ENCODE measurements at regions not wholly inside any gene's neighbourhood (a gene's known extent, or its start where the extent isn't known, plus 50 kb on each side); places are given as distances from the start of the nearest gene placed in this dataset.

DNA sequence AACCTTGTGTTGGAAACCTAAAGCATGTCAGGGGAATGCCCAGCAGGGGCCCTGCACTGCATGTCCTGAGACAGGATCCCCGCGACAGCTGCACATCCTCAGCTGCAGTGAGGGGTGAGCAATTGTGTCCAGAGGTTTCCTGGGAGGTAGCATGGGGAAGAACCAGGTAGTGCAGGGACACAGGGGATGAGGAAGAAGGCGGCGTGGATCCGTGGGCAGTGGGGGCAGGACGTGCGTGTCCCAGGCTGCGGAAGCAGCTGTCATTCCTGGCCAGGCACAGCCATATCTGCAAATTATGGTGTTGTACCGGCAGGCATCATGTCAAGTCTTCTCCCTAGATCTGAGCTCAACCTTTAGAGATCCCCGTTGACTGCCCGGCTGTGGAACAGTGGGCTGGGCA is 238.2 kb upstream of the MYT1L start:
- DNase-seq (ENCODE audit: low read depth): no peak

DNA sequence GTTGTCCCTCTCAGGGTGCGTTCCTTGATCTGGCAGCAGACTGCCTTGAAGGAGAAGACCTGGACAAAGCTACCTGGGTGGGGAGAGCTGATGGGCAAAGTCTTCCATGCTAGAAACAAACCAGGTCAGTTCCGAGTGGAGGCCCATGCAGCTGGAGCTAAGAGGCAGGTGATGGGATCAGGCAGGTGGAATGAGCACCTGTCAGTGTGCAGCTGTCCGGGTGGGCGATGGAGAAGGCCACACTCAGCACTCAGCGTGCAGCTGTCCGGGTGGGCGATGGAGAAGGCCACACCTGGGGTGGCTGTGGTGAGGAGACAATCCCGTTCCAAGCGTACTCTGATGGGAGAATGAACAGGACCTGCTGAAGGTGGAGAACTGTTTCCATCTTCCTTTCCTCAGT is 237.3 kb upstream of the MYT1L start:
- no peak for DNase-seq (ENCODE audit: low read depth)

DNA sequence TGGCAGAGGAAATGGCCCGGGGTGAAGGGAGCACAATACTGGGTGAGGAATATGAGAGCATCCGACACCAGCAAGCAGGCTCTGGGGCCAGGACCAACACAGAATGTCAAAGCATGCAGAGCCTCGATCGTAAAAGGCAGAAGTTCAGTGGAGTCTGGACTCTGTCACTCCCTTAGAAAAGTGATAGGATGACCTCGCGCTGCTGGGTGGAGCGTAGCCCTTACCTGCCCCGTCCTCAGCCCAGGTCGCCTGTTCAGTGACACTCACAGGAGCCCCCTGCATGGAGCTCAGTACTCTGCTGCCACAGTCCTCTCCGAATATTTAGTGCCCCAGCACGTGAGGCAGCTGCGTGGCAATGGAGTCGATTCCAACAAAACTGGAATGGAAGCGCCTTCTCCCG is 236.7 kb upstream of the MYT1L start:
- DNase-seq (ENCODE audit: low read depth): no peak

DNA sequence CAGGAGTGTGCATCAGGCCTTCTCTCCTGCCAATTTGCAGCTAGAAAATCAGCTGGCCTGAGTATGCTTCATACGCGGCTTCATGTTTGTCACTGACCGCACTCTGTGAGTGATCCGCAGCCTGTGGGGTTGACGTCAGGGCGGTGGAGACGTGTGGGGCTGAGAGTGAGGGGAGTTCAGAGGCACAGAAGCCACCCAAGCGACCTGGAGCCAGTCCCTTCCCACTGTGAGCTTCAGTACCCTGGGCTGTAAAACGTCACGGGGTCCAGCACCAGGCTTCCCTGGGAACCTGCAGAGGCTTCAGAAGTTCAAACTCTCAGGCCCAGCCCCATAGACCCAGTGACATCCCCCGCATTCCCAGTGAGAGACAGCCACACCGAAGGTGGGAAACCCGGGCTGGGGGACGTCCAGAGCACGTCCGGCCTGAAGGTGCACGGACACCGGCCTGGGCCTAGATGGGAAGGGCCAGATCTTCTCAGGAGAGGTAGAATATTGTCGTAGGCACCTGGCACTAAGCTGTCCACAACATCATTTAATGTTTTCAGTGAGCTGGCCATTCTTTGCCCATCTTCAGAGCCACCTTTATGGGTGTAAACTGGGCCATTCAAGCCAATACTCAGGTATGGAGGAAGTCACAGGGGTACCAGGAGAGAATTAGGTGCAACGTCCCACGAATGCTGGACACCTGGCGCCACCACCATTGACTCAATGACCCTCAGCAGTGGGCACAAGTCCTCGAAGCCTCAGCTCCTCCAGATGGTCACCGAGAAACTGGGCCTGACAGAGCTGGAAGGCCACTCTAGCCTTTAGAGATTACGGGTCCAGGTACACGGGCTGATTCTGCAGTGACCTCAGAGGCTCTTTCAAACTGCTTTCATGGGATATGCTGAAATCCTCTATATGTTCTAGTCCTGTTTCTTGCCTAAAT is 235.6 kb upstream of the MYT1L start:
- DNase-seq (ENCODE audit: low read depth): no peak

DNA sequence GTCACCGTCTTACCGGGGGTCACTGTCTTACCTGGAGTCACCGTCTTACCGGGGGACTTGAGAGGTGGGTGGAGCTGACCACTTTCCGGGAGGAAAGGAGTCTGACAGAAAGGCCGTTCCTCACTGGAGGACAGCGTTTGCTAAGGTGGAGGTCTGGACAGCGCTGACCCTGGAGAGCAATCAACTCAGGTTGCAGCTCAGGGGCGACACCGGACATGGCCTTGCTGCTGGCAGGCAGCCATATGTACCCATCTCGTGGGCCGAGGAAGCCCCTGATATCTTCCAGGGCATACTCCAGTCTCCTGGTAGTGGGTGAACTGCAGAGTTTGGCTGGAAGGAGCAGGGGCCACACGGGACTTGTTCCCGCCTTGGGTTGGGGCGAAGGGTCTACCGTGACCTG is 234.6 kb upstream of the MYT1L start:
- no peak for DNase-seq (ENCODE audit: low read depth)

DNA sequence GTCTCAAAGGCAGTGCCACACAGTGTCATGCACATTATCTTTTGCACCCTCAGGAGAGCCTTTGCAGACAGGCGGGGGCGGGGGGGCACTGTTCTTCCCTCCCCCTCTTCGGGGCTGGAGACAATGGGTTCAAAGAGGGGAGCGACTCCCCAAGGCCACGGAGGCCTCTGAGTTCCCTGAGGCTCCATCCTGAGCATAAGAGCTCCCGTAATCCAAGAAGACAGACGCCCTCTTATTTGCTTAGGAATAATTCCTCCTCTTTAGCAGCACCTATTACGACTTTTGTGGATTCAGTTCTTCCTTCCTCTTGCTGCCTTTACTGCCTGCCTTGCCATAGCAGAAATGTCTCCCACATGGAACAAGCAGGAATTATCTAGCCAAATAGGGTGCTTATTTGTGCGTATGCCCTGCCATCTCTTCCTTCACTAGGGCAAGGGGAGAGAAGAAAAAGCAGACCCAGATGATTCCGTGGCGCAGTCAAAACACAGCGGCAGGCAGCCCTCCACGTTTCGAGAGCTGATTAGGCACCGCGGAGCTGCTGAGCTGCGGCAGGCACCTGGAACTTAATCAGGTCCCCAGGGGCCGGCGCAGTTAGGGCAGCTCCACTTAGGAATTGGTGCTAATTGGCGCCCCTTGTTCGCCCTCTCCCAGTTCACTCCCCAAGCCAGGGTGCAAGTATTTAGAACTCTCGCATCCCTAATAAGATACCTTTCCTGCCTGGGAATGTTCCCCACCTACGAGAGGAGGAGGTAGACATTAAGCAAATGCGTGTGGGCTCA is 233.4 kb upstream of the MYT1L start:
- no peak for DNase-seq (ENCODE audit: low read depth)

DNA sequence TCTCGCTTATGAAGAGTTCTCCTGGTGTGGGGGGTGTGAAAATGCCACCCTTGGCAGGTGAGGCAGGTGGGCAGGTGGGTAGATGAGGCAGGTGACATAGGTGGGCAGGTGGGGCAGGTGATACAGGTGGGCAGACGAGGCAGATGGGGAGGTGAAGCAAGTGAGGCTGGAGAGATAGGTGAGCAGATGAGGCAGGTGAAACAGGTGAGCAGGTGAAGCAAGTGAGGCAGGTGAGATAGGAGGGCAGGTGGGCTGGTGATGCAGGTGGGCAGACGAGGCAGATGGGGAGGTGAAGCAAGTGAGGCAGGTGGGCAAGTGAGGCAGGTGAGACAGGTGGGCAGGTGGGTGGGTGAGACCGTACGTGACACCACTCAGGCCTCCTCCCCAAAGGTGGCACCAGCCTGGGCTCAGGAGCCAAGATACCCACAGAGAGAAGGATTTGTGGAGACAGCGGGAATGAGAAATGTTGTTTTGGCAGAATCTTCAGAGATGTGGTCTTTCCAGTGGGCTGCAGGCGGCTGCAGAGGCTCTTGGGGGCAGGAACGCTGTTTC is 232.3 kb upstream of the MYT1L start:
- no peak for DNase-seq (ENCODE audit: low read depth)

DNA sequence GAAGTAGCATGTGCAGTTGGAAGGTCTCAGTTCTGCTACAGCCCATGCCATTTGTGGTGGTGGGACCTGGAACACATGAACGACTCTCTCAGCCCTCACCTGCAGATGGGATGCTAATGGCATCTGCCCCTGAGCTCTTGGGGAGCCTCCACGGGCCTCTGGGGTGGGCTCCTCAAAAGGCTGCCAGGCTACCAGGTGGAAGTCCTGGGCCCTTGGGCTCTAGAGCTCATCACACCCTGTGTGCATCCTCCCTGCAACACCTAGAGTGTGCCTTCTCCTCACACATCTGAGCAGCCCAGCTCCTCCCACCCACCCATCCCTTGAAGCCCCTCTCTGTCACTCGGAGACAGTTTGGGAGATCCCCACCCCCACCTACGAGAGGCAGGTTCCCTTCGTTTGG is 231.8 kb upstream of the MYT1L start:
- DNase-seq (ENCODE audit: low read depth): no peak

DNA sequence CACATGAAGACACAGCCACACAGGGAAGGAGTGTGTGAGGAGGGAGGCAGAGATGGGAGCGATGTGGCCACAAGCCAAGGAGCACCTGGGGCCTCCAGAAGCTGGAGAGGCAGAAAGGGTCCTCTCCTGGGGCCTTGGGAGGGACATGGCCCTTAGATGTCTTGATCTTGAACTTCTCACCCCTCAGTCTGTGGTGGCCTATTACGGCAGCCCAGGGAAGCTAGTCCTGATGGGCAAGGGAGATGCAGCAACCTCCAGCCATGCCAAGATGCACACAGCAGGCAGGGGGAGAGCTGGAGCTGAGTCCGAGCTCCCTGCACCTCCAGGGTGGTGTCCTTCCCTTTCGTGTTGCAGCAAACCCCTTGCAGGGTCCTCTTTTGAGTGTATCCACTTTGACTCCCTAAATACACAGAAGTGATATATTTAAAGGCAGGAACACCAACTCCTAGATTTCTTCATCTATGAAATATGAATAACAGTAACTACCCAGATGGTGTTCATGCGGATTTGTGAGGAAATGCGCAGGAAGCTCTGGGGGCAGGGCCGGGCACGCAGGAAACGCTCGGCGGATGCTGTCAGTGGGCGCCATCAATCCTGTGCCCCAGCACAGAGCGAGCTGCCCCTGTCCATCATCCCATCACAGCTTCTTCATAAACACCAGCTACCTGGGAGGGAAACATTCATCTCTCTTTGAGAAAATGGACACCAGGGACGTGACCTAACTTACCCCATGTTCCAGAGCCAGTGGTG is 230.4 kb upstream of the MYT1L start:
- DNase-seq (ENCODE audit: low read depth): no peak

DNA sequence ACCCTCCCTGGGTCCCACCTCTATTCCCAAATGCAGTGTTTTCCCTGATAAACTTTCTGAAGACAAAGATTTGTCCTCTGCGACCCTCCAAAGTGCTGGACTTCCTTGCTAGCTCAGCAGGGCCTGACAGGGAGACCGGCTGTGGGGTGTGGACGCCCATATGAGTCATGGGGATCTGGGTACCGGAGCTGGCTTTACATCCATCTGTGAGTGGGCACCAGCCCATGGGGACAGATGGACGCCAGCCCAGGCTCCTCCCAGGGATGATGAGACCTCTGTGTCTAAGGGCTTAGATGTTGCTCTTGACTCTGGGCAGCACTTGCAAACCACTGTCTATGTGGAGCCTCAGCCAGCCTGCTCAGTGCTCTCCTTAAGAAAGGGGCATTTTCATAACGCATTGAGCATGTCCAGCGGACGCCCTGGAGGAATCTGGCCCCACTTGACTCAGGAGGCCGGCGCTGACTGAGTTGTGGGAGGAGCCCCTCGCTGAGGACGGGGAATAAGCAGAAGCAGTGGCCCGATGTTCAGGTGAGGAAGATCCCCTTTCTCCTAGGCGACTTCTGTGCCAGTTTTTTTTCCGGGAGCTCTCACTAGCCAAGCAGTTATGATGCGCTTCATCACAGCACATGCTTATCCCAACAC is 229.4 kb upstream of the MYT1L start:
- no peak for DNase-seq (ENCODE audit: low read depth)

DNA sequence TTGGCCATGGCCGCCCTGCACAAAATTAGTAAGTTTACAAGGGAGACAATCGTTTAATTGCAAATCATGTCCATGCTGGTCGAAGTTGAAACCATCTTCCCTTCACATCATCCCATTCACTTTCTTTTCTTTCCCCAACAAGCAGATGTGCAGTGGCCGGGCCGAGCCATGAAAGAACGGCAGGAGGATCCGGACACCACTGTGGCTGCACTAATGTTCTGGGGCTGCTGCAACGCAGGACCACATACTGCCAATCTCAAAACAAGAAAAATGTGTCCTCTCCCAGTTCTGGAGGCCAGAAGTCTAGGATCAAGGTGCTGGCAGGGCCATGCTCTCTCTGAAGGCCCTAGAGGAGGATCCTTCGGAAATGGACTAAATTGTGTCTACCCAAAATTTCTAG is 227.4 kb upstream of the MYT1L start:
- DNase-seq (ENCODE audit: low read depth): no peak

DNA sequence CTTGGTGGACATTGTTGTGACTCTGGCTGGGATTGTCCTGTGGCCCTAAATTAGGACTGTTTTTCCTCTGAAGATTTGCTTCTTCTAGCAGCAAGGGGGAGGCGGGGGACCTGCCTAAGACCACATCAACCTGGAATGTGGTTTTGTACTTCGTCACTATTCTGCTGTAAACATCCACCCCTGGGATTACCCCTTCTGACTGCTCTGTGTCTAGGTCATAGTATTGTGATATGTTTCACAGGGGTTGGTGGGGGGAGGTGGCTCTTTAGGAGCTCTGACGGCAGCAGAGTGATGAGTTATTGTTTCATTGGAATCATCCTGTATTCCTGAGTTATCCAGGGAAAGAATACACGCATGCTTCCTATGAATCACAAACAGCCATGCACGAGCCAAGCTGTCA is 226.4 kb upstream of the MYT1L start:
- DNase-seq (ENCODE audit: low read depth): no peak

DNA sequence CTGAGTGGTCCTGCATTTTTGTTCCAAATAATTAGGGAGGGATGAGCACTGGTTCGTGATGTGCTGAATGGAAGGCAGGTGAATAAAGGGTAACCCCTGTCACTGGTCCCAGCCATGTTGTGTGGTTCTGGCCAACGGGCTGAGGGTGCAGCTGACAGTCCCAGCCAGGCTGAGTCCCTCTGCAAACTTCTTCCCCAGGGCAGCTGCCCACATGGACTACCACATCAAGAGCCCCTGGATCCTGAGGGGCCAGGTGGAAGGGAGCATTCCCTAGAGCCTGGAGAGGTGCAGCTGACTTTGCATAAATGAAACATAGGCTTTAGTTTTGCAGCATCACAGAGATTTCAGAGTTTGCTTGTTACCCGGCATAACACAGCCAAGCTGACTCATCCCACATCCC is 219.8 kb upstream of the MYT1L start:
- DNase-seq (ENCODE audit: low read depth): no peak

DNA sequence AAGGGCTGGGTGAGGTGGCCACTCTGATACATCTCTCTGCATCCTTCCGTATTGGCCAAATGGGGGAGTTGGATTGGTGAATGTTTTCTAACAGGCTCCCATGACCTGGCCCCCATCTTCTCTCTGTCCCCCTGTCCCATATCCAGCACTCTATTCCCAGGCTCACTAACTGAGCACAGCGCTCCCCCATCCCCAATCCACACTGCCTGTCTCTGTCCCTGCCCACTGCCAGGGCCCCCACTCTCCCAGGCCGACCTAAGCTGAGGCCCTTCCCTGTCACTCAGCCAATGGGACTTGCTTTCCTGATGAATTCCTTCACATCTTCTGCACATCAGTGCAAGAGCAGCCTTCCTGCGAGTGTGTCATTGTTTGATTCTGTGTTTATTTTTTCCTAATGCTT is 216.8 kb upstream of the MYT1L start:
- DNase-seq (ENCODE audit: low read depth): no peak

DNA sequence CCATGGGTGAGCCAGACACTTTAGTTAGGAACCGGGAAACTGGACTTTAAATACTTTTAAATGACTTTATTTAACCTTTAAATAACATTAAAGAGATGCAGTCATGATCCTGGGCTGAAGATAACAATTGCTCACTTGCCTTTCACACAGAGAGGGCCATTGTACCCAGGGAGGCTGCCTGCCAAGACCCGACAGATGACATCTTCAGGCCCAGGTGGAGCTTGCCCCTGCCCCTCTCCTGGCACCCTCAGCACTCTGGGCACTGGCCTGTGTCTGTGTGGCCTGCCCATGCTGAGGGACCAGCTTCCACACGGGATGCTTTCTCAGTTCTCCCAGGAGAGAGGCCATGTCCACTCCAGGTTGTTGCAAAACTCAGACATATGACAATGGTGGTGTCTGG is 216.4 kb upstream of the MYT1L start:
- no peak for DNase-seq (ENCODE audit: low read depth)

DNA sequence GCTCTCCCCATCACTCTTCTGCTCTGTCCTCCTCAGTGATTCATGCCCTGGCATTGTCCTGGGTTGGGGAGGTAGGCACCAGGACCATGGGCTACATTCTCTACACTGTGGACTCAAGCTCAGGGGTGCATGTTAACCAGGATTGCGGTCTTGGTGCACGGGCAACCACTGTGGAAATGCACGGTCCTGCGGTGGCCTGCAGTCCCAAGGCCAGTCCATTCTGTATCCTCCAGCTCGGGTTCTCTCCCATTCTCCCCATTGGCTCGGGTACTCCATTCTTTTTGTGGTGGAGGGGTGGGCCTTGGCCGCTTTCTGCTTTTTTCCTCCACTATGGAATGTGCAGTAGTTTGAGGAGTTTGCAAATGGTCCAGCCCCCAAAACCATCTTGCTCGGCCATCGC is 215.0 kb upstream of the MYT1L start:
- no peak for DNase-seq (ENCODE audit: low read depth)

DNA sequence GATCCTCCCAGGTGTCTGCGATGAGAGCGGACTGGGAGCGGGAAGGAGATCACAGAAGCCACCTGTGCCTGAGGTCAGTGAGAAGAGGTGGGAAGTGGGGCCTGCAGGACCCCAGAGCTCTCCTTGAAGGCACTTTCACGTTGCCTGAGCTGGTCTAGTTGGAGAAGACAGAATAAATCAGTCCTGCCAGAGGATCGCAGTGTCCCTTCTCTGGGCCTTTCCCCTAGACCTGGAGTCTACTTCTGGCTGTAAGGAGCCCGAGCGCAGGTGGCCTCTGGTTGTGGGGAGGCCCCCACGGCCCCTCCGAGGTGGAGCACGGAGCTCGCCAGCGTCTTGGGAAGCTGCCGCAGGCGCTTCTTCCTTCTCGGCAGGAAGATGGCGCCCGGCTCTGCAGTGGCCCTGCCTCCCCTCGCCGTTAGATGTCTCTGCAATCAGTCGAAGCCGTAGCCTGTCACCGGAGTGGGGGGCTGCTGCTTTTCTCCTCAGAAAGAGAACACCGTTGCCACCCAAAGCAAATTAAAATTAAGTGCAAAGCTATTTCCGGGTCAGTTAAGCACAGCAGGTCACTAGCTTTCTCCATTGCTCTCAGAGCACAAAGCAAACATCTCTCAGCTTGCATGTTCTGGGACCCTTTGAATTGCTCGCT is 212.0 kb upstream of the MYT1L start:
- no peak for DNase-seq (ENCODE audit: low read depth)

DNA sequence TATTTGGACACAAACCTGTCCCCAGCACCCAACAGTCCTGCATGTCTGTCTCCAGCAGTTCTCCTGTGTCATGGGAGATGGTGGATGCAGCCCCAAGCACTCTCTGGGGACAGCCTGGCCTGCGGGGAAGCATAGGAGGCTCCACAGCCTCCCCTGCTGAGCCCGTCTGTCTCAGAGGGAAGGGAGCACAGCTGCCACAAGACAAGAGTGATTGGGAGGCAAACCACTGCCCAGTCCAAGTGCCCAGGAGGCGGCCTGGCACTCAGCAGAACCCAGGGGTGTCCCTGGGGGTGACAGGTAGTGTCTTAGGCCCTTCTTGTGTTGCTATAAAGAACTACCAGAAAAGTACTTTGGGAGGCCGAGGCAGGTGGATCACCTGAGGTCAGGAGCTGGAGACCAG is 211.2 kb upstream of the MYT1L start:
- DNase-seq (ENCODE audit: low read depth): no peak

DNA sequence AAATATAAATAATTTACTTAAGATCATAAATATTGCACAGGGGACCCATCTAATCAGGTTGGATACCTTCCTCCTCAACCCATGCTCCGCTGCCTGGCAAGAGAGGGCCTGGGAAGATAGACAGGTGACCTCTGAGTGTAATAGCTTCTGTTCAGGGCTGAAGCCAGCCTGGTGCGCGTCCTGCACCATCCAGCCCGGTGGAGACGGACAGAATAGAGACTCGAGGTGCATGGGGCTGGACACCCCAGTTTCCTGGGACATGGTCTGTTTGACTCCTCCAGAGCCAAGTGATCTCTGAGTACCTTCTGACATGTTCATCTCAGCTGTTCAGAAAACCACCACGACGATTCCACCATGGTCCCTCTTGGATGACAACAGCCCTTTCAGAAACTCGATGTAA is 209.3 kb upstream of the MYT1L start:
- no peak for DNase-seq (ENCODE audit: low read depth)

DNA sequence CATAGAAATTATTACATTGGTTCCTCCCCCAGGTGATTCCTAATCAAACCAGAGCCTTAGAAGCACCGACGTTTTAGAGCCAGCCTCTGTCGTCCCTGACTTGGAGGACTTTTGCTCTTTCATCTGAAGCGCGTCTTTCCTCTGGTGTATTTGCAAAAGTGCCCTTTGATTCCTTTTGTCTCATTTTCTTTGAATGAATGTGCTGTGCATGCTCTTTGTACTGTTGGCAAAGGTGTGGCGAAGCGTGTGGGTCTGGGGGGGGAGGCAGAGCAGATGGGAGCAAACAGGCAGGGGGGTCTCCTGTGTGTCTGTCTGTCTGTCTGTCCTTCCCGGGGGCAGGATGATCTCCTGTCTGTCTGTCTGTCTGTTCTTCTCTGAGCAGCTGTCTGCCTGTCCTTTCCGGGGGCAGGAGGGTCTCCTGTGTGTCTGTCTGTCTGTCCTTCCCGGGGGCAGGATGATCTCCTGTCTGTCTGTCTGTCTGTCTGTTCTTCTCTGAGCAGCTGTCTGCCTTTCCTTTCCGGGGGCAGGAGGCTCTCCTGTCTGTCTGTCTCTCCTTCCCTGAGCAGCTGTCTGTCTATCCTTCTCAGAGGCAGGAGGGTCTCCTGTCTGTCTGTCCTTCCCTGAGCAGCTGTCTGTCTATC is 205.5 kb upstream of the MYT1L start:
- no peak for DNase-seq (ENCODE audit: low read depth)

DNA sequence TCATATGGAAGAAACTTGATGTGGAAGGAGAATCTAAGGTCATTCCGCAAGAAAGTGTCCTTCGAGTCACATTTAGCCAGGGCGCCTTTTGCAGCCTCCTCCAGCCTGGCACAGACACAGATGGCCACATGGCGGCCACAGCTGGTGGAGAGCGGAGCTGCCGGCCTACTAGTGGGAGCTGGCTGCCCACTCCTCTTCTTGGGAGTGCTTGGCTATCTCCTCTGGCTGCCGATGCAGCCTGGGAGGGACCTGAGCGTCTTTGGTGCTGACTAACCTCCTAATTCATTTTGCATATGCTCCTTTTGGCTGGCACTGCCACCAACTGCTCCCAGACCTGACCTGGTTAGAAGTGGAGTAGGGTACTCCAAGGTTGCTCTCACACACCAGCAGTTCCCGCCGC is 199.3 kb upstream of the MYT1L start:
- DNase-seq (ENCODE audit: low read depth): no peak
